RCC 7860 (cell line): ENCODE measurements at regions not wholly inside any gene's neighbourhood (a gene's known extent, or its start where the extent isn't known, plus 50 kb on each side); places are given as distances from the start of the nearest gene placed in this dataset.
"Not testable (repeated sequence)": the region's sequence is repeated elsewhere in the genome, so short reads cannot be mapped to it uniquely, and the experiment has no call there.

Source experiments
- DNase-seq: peaks from one replicate; pipeline ENCODE4 v3.0.0-alpha.2; 2015; ENCODE audit warnings: low spot score
- FAIRE-seq: peaks from 2 replicates; lab custom pipeline; 2012; peaks lifted over from hg19 to GRCh38; lab: Jason Lieb, UNC

- FAIRE-seq = no peak
These were observed 324.4 kb downstream of the HGF start for GRCh38 chr7:81445462-81445861.

GRCh38 chr7:81441750-81442149 lies 328.1 kb downstream of the HGF start:
- DNase-seq = no peak

More at GRCh38 chr7:81445462-81445861, 324.4 kb downstream of the HGF start:
- DNase-seq = no peak

GRCh38 chr7:81439591-81439990 lies 330.3 kb downstream of the HGF start:
- no peak for FAIRE-seq
- DNase-seq = no peak

More at GRCh38 chr7:81441750-81442149, 328.1 kb downstream of the HGF start:
- FAIRE-seq = no peak

- DNase-seq, FAIRE-seq: not testable (repeated sequence)
These were observed 332.7 kb downstream of the HGF start for GRCh38 chr7:81437160-81437559.

- FAIRE-seq (no peak), DNase-seq (no peak)
These were observed 336.0 kb downstream of the HGF start for GRCh38 chr7:81433692-81434331.

- no peak for DNase-seq
- no peak for FAIRE-seq
These were observed 336.6 kb downstream of the HGF start for GRCh38 chr7:81433206-81433605.

GRCh38 chr7:81430761-81431160 lies 339.1 kb downstream of the HGF start:
- DNase-seq (no peak), FAIRE-seq (no peak)

- DNase-seq (no peak), FAIRE-seq (no peak)
These were observed 339.7 kb downstream of the HGF start for GRCh38 chr7:81430150-81430549.

- FAIRE-seq = no peak
- no peak for DNase-seq
These were observed 342.4 kb downstream of the HGF start for GRCh38 chr7:81427461-81427860.

GRCh38 chr7:81420526-81421226 lies 349.2 kb downstream of the HGF start:
- DNase-seq (no peak), FAIRE-seq (no peak)

- DNase-seq (no peak), FAIRE-seq (peak; percentile 27)
These were observed 350.1 kb downstream of the HGF start for GRCh38 chr7:81419731-81420130.

GRCh38 chr7:81416659-81417058 lies 353.2 kb downstream of the HGF start:
- FAIRE-seq (no peak), DNase-seq (no peak)

- DNase-seq (no peak), FAIRE-seq (peak; percentile 16)
These were observed 354.7 kb downstream of the HGF start for GRCh38 chr7:81415181-81415580.

GRCh38 chr7:81414411-81414810 lies 355.4 kb downstream of the HGF start:
- DNase-seq = no peak
- FAIRE-seq = no peak

GRCh38 chr7:81410471-81411117 lies 359.3 kb downstream of the HGF start:
- DNase-seq (no peak), FAIRE-seq (no peak)

GRCh38 chr7:81408728-81409127 lies 361.1 kb downstream of the HGF start:
- no peak for DNase-seq
- FAIRE-seq = no peak

- no peak for DNase-seq
- no peak for FAIRE-seq
These were observed 362.8 kb downstream of the HGF start for GRCh38 chr7:81407094-81407493.

- no peak for FAIRE-seq
- no peak for DNase-seq
These were observed 365.2 kb downstream of the HGF start for GRCh38 chr7:81404669-81405068.

- DNase-seq (no peak), FAIRE-seq (no peak)
These were observed 367.6 kb downstream of the HGF start for GRCh38 chr7:81402227-81402626.

- DNase-seq = no peak
- FAIRE-seq = no peak
These were observed 370.4 kb downstream of the HGF start for GRCh38 chr7:81399471-81399870.

- FAIRE-seq (no peak), DNase-seq (no peak)
These were observed 375.8 kb downstream of the HGF start for GRCh38 chr7:81394029-81394428.

- DNase-seq (no peak), FAIRE-seq (no peak)
These were observed 376.8 kb downstream of the HGF start for GRCh38 chr7:81393018-81393417.
